HG02642 (cell line): ENCODE measurements at regions not wholly inside any gene's neighbourhood (a gene's known extent, or its start where the extent isn't known, plus 50 kb on each side); places are given as distances from the start of the nearest gene placed in this dataset.
"Not testable (repeated sequence)": the region's sequence is repeated elsewhere in the genome, so short reads cannot be mapped to it uniquely, and the experiment has no call there.

ENCODE experiments used
- ATAC-seq: cut with Tn5 transposase; IDR thresholded peaks from one replicate; pipeline ENCODE4 v1.9.1; 2021; ENCODE audit warnings: mild to moderate bottlenecking; ENCODE audit not compliant: unreplicated experiment, poor library complexity

GRCh38 chr11:24185535-24185934, 311.3 kb upstream of the LUZP2 start:
- not testable (repeated sequence) for ATAC-seq

GRCh38 chr11:24196733-24197132, 300.1 kb upstream of the LUZP2 start:
- ATAC-seq = no peak

GRCh38 chr11:24198481-24198880, 298.4 kb upstream of the LUZP2 start:
- no peak for ATAC-seq

GRCh38 chr11:24199461-24199860, 297.4 kb upstream of the LUZP2 start:
- no peak for ATAC-seq

GRCh38 chr11:24206030-24206429, 290.8 kb upstream of the LUZP2 start:
- ATAC-seq = no peak

GRCh38 chr11:24206511-24206910, 290.3 kb upstream of the LUZP2 start:
- no peak for ATAC-seq

- no peak for ATAC-seq
Observed at GRCh38 chr11:24216488-24216887, 280.4 kb upstream of the LUZP2 start.

GRCh38 chr11:24217319-24217718, 279.5 kb upstream of the LUZP2 start:
- ATAC-seq = not testable (repeated sequence)

- ATAC-seq = no peak
Observed at GRCh38 chr11:24225501-24225900, 271.4 kb upstream of the LUZP2 start.

GRCh38 chr11:24226606-24227005, 270.2 kb upstream of the LUZP2 start:
- no peak for ATAC-seq

GRCh38 chr11:24233041-24233440, 263.8 kb upstream of the LUZP2 start:
- no peak for ATAC-seq

GRCh38 chr11:24234822-24235508, 261.9 kb upstream of the LUZP2 start:
- ATAC-seq = no peak

GRCh38 chr11:24238771-24239645, 257.8 kb upstream of the LUZP2 start:
- ATAC-seq = no peak

- ATAC-seq = no peak
Observed at GRCh38 chr11:24239930-24240329, 256.9 kb upstream of the LUZP2 start.

- ATAC-seq = no peak
Observed at GRCh38 chr11:24240496-24241175, 256.2 kb upstream of the LUZP2 start.

GRCh38 chr11:24246715-24247114, 250.1 kb upstream of the LUZP2 start:
- no peak for ATAC-seq

- ATAC-seq = no peak
Observed at GRCh38 chr11:24247846-24248245, 249.0 kb upstream of the LUZP2 start.

- ATAC-seq = no peak
Observed at GRCh38 chr11:24249921-24250320, 246.9 kb upstream of the LUZP2 start.

- no peak for ATAC-seq
Observed at GRCh38 chr11:24253237-24253760, 243.6 kb upstream of the LUZP2 start.

GRCh38 chr11:24264868-24265267, 232.0 kb upstream of the LUZP2 start:
- no peak for ATAC-seq

GRCh38 chr11:24267014-24267413, 229.8 kb upstream of the LUZP2 start:
- ATAC-seq = no peak
